GM21723 (cell line): ENCODE measurements at regions not wholly inside any gene's neighbourhood (a gene's known extent, or its start where the extent isn't known, plus 50 kb on each side); places are given as distances from the start of the nearest gene placed in this dataset.

ENCODE experiments used
- ATAC-seq: cut with Tn5 transposase; IDR thresholded peaks from one replicate; pipeline ENCODE4 v1.9.1; 2021; ENCODE audit warnings: mild to moderate bottlenecking, moderate library complexity; ENCODE audit not compliant: unreplicated experiment

GRCh38 chr12:25058012-25058411 is 109.1 kb upstream of the BCAT1 start:
- ATAC-seq: no peak

DNA sequence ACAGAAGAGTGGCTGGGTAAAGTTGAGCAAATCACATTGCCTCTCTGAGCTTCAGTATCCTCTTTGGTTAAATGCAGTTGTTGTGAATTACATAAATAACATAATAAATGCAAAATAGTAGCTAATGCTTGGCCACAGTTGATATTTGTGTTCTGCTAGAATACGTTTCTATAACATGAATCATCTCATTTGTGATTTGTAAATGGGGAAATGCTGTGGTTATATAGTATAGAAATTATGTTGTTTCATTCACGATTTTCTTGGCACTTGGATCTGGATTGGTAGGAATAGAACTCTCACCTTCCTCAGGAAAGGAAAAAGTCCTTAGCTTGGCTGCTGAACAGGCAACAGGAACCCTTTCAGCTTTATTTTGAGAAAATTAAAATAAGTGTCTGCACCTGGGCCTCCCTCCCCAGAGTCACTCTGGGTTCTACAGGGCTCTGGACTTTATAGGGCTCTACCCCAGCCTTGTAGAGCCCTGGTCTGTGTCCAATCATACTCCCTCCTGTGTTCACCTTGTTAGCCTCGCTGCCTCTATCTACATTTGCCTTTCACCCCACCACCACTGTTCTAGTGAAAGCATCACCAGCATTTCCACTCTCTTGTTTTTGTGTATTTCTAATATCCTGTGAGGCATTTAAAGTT is 107.7 kb upstream of the BCAT1 start:
- ATAC-seq: peak; percentile 18

- no peak for ATAC-seq
Observed at GRCh38 chr12:25056011-25056410, 107.1 kb upstream of the BCAT1 start.

GRCh38 chr12:25054783-25055144 is 105.9 kb upstream of the BCAT1 start:
- ATAC-seq: no peak

DNA sequence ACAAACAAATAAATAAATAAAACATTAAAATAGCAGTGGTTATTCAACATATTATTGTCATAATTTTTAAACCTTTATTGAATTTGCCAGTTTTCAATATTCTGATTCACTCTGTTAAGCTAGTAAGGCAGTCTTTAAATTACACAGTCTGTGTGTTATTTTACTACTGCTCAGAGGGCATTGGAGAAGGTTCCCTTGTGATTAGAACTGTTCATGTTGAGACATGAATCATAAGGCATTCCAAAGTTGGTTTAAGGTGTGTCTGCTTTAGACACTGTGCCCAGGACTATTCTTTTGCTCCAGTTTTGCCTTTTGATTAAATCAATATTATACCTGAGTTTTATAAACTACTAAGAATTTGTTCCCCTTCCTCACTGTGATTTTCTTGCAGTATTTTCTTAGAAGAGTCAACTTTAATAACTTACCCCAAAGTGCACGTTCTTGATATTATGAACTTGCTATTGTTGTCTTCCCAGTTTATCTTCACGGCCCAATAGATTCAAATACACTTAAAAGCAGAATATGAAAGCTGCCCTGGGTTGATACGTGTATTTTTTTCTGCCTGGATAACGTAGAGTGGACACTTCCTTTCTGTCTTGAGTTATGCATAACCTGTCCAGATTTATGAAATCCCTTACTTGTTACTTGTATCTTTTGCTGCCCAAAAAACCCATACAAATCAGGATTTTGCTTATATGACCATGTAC is 105.3 kb upstream of the BCAT1 start:
- no peak for ATAC-seq

DNA sequence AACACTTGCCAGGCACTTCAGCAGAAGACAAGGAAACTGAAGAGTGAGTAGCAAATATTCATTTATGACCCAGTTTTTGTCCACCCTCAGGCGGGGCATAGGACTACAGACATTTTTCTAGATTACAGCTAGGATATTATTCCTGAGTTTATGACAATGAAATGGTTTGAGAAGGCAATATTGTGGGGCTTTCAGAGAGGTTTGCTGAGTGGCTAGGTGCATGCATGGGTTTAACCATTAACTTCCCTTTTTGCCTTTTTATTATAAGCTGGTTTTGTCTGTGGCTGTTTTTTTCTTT is 104.0 kb upstream of the BCAT1 start:
- no peak for ATAC-seq

DNA sequence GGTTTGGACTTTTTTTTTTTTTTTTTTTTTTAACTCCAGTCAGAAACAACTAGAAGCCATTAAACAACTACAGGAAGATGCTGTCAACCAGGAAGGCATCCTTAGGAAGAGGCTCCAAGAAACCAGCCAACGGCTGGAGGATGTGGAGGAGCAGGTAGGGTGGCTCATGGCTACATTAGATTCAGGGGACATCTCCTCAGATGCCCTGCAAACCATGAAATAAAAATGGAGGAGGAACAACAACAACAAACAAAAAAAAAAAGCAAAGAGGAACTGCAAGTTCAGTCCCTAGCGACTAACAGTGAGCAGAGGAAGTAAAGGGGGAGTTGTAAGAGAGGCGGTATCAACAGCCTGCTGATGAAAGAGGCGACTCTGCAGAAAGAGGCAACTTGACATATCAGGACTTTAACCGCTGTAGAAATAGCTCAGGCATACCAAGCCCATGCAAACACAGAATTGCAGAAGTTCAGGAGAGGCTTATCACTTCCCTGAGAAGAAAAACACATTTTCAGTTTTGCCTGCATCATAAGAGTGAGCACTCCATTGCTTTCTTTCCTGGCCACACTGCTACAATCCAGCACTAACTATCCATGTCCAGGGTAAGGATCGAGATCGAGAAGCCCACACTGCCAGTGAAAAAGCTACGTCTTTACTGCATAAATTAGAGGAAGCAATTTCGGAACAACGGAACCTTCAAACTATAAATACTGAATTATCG is 103.5 kb upstream of the BCAT1 start:
- ATAC-seq: peak; percentile 73

DNA sequence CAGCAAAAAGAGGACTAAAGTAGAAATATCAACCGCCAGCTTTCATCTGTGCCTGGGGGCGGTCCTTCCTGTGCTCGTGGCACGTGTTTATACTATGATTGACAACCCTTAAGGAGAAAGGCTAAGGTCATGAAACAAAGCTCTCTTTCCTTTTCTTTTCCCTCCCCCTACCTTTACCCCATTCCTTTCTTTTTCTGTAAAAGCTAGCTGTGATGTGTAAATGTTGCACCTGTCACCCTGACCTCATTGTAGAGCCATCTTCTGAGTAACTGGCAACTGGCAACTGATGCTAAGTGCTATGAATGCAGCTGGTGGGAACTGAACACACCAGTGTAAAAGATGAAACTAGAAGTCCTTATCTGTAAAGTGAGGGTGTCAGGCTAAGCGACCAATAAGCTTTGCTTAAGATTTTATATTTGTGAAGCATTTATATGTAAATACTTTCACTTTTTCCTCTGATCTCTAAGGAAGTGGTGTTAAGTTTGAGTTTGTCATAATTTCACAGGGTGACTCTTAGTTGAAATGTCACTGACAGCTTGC is 102.8 kb upstream of the BCAT1 start:
- peak; percentile 53 for ATAC-seq

GRCh38 chr12:25051171-25051570 is 102.3 kb upstream of the BCAT1 start:
- ATAC-seq: peak; percentile 0

DNA sequence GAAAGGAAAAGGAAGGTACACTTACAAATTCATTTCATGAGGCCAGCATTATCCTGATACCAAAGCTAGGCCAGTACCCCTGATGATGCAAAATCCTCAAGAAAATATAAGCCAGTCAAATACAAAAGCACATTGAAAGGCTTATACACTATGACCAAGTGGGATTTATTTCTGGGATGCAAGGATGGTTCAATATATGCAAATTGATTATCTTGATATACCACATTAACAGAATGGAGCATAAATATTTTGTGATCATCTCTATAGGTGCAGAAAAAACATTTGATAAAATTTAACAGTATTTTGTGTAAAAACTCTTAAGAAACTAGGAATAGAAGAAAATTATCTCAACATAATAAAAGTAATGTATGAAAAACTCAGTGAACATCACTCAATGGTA is 97.0 kb upstream of the BCAT1 start:
- no peak for ATAC-seq

- ATAC-seq: peak; percentile 90
Observed at GRCh38 chr12:25041006-25041741, 92.3 kb upstream of the BCAT1 start.

DNA sequence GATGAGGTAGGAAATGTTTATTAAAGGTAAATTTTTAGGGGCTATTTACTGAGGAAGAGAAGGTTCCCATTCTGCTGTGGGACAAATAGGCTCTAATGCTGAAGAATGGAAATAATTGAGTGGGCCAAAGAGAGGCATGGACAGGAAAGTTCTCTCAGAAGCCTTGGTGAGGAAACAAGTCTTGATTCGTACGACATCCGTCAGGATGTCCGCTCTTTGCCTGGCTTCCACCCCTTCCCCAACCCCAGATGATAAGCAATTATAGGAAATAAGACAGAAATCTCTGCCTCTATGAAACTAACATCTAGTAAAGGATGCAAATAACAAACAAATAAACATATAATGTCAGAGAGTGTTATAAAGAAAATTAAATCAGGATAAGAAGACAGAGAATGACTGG is 91.7 kb upstream of the BCAT1 start:
- ATAC-seq: no peak

DNA sequence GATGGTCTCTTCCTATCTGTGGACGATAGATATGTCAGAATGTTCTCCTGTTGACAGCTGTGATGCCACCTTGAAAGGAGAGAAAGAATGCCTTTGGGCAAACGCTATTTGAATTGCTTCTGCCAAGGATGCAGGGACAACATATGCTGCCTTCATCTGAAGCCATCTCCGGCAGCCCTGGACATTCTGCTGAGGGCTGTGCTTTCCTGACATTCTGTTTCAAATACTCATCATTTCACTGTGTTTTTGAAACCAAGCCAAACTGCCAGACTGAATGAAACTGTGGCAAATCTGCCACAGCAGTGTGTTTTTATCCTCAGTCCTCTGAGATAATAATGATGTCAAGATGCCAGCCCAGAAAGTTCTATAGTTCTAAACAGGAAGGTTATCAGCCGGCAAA is 85.8 kb upstream of the BCAT1 start:
- no peak for ATAC-seq

DNA sequence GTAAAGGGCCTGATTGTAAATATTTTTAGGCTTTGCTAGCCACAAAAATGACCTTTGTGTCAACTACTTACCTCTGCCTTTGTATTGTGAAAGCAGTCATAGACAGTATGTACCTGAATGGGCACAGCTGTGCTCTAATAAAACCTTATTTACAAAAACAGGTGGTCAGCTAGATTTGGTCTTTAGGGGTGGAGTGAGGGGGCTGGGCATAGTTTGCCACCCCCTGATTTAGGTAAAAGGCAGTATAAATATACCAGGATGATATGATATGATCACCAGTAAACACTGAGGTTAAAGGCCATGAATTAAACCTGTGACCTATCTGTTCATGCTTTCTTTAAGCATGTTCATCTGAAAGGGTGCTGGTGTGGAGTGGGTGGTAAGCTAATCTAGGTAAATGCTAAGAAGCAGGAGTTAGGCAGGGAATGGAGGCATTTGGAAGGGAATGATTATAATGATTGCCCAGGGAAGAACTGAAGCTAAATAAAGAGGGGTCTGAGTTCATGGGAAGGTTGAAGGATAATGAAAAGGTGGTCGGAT is 77.1 kb upstream of the BCAT1 start:
- no peak for ATAC-seq

GRCh38 chr12:25025260-25025659 is 76.4 kb upstream of the BCAT1 start:
- ATAC-seq: no peak

- ATAC-seq: no peak
Observed at GRCh38 chr12:25023808-25024207, 74.9 kb upstream of the BCAT1 start.

DNA sequence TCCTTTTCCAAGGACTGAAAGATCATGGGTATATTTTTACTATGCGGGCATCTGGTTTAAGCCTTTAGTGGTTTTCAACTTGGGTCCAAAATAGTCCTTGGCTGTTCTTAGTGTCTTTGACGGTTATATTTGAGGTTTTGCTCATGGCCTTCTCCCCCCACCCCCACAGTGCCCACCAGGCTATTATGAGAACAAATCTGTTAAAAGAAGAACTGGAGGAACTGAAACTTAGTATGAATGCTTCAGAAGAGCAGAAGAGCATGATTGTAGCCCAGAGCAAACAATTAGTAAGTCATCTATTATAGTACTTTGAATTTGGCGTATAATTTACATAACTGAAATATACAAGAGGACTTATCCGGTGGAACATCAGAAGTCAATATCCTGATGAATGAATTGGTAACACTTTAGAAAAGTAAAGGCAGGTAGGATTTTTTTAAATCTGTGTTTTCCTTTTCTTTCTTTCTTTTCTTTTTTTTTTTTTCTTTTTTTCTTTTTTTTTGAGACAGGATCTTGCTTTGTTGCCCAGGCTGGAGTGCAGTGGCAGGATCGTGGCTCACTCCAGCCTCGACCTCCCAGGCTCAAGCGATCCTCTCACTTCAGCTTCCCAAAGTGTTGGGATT is 71.8 kb upstream of the BCAT1 start:
- peak; percentile 90 for ATAC-seq

DNA sequence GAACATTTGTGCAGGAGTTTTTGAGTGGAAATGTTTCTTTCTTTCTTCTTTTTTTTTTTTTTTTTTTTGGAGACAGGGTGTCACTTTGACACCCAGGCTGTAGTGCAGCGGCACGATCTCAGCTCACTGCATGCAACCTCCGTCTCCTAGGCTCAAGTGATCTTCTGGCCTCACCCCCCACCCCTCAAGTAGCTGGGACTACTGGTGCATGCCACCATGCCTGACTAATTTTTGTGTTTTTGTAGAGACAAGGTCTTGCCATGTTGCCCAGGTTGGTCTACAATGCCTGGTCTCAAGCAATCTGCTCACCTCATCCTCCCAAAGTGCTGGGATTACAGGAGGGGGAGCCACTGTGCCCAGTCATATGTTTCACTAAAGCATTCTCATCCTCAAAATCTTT is 69.2 kb upstream of the BCAT1 start:
- no peak for ATAC-seq

DNA sequence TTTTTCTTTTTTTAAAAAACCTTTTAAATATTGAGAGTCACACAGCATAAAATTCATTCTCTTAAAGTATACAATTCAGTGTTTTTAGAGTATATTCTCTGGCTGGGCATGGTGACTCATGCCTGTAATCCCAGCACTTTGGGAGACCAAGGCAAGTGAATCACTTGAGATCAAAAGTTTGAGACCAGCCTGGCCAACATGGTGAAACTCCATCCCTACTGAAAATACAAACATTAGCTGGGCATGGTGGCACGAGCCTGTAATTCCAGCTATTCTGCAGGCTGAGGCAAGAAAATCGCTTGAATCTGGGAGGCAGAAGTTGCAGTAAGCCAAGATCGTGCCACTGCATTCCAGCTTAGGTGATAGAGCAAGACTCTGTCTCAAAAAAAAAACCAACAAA is 68.4 kb upstream of the BCAT1 start:
- no peak for ATAC-seq

DNA sequence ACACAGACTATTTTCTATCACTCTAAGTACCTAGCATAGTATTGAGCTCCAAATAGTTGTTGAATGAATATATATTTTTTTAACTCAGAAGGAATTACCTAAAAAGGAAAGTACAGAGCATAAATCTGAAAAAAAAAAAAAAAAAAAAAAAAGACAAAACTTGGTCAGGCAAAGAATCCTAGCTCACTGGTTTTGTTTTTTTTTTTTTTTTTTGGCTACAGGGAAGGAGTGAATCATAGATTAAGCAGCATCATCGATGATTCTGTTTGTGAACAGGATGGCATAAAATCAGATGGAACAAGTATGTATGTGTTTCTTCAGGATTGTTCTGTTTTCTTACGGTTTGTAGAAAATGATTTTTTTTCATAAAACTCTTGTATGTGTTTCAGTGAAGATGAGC is 66.1 kb upstream of the BCAT1 start:
- ATAC-seq: no peak

DNA sequence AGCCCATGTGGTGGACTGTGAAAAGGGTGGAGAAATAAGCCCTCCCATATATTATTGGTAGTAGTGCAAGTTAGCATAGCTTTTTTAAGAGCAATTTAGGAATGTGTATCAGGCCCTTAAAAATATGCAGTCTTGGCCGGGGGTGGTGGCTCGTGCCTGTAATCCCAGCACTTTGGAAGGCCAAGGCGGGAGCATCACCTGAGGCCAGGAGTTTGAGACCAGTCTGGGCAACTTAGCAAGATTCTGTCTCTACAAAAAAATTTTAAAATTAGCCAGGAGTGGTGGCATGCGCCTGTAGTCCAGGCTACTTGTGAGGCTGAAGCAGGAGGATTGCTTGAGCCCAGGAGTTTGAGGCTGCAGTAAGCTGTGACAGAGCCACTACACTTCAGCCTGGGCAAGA is 64.2 kb upstream of the BCAT1 start:
- ATAC-seq: no peak
